Astrocyte (in vitro differentiated cells and primary cell): ENCODE measurements at regions not wholly inside any gene's neighbourhood (a gene's known extent, or its start where the extent isn't known, plus 50 kb on each side); places are given as distances from the start of the nearest gene placed in this dataset.

ENCODE experiments used
- DNase-seq: peaks from one replicate; pipeline ENCODE4 v3.0.0-alpha.2; 2010; ENCODE audit warnings: low read depth
- FAIRE-seq: peaks from 2 replicates; lab custom pipeline; 2011; peaks lifted over from hg19 to GRCh38; lab: Jason Lieb, UNC
- H2AFZ ChIP-seq: 2 replicates; pipeline ENCODE4 v1.6.0; 2012; ENCODE audit warnings: low read depth, low read length, inconsistent platforms
- H3K27ac ChIP-seq: 2 replicates; pipeline ENCODE4 v1.5.1; 2011; ENCODE audit warnings: low read depth, low read length, inconsistent platforms
- H3K27me3 ChIP-seq: 2 replicates; pipeline ENCODE4 v1.6.0; 2011; ENCODE audit warnings: low read length, inconsistent platforms; ENCODE audit not compliant: insufficient read depth
- H3K36me3 ChIP-seq: 2 replicates; pipeline ENCODE4 v1.5.1; 2011; ENCODE audit warnings: low read length, inconsistent platforms; ENCODE audit not compliant: insufficient read depth
- H3K4me1 ChIP-seq: 2 replicates; pipeline ENCODE4 v1.5.1; 2011; ENCODE audit warnings: low read length, inconsistent platforms; ENCODE audit not compliant: insufficient read depth
- H3K4me2 ChIP-seq: 2 replicates; pipeline ENCODE4 v1.6.0; 2012; ENCODE audit warnings: low read length, inconsistent platforms
- H3K4me3 ChIP-seq: 2 replicates; pipeline ENCODE4 v1.5.1; 2011; ENCODE audit warnings: low read depth, mild to moderate bottlenecking, low read length, inconsistent platforms; ENCODE audit not compliant: insufficient read depth
- H3K79me2 ChIP-seq: 2 replicates; pipeline ENCODE4 v1.6.0; 2012; ENCODE audit warnings: mild to moderate bottlenecking, low read length, inconsistent platforms; ENCODE audit not compliant: insufficient read depth
- H3K9ac ChIP-seq: 2 replicates; pipeline ENCODE4 v1.6.0; 2012; ENCODE audit warnings: mild to moderate bottlenecking, low read length, inconsistent platforms
- H3K9me3 ChIP-seq: 2 replicates; pipeline ENCODE4 v1.5.1; 2012; ENCODE audit warnings: low read depth, mild to moderate bottlenecking, low read length, inconsistent platforms; ENCODE audit not compliant: insufficient read depth
- H4K20me1 ChIP-seq: 2 replicates; pipeline ENCODE4 v1.6.0; 2012; ENCODE audit warnings: low read length, inconsistent platforms; ENCODE audit not compliant: insufficient read depth
- H3K27ac Mint-ChIP-seq: one replicate; pipeline ENCODE4 v1.8.0; 2021; ENCODE audit warnings: mild to moderate bottlenecking, mixed read lengths; ENCODE audit not compliant: unreplicated experiment
- H3K27me3 Mint-ChIP-seq: one replicate; pipeline ENCODE4 v1.8.0; 2021; ENCODE audit warnings: low read depth, mixed read lengths; ENCODE audit not compliant: unreplicated experiment
- H3K36me3 Mint-ChIP-seq: one replicate; pipeline ENCODE4 v1.8.0; 2021; ENCODE audit warnings: low read depth, mixed read lengths; ENCODE audit not compliant: unreplicated experiment
- H3K4me1 Mint-ChIP-seq: one replicate; pipeline ENCODE4 v1.8.0; 2021; ENCODE audit warnings: low read depth, mixed read lengths; ENCODE audit not compliant: unreplicated experiment
- H3K4me3 Mint-ChIP-seq: one replicate; pipeline ENCODE4 v1.8.0; 2021; ENCODE audit warnings: mild to moderate bottlenecking, moderate library complexity, mixed read lengths; ENCODE audit not compliant: unreplicated experiment
- H3K9me3 Mint-ChIP-seq: one replicate; pipeline ENCODE4 v1.8.0; 2021; ENCODE audit warnings: mild to moderate bottlenecking, mixed read lengths; ENCODE audit not compliant: unreplicated experiment
- EZH2 ChIP-seq: IDR thresholded peaks from 2 replicates; pipeline ENCODE4 v1.6.1; 2012; ENCODE audit warnings: mild to moderate bottlenecking, low read length, inconsistent platforms; ENCODE audit not compliant: insufficient read depth
- TF ChIP-seq, protein P1 (sequence below): IDR thresholded peaks from 2 replicates; pipeline ENCODE4 v1.5.1; 2011; ENCODE audit warnings: low read depth, mild to moderate bottlenecking, inconsistent platforms, low read length, moderate library complexity; ENCODE audit not compliant: insufficient read depth

DNA sequence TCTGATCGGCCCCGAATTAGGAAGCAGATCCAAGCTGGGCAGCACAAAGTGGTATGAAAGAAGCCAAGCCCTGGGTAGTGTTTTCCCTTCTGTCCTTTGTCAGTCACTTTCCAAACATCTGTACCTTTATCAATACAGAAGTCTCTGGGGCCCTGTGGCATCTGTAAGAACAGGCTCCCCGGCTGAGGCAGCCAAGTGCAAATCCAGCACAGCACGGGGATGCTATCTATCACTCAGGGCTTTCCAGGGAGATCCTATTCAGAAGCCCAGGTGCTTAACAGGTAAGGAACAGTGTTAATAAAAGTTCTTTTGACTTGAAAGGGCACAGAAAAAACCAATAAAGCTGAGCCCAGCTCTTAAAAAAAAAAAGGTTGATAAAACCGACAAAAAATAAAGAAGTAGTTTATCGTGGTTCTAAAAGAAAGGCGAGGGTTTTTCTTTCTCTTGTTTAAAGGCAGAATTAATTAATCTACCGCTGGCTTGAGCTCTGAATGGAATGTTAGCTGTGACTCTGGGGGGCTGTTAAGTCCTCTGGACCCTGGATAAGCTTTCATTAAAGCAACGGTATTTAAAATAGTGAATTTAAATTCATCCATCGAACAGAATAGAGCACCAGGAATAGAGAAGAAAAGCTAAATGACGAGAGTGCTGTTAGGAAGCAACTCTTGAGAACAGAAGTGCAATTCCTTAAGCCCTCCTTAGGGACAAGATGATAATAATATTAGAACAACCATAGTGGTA lies 119.1 kb upstream of the GATB start:
- Histone ChIP-seq H3K9me3 (no peaks in the 10 kb centered on the region), H3K36me3 (no peaks in the 10 kb centered on the region), H3K9ac (no peak overlapping the region), H3K4me1 (no peaks in the 10 kb centered on the region), H3K27ac (no peak overlapping the region), H2AFZ (no peak overlapping the region), H3K27me3 (no peaks in the 10 kb centered on the region), H3K79me2 (no peaks in the 10 kb centered on the region), H4K20me1 (no peaks in the 10 kb centered on the region), H3K4me2 (no peak overlapping the region), H3K4me3 (no peak overlapping the region)
- no peak for DNase-seq
- no peak for FAIRE-seq
- peaks cover 1% of the 10 kb centered on the region for H3K4me1 Mint-ChIP-seq
- H3K27ac Mint-ChIP-seq = no peak overlapping the region
- peaks cover 22% of the 10 kb centered on the region for H3K27me3 Mint-ChIP-seq
- peaks cover 6% of the 10 kb centered on the region for H3K9me3 Mint-ChIP-seq
- no peak overlapping the region for H3K4me3 Mint-ChIP-seq
- TF ChIP-seq, protein P1, sequence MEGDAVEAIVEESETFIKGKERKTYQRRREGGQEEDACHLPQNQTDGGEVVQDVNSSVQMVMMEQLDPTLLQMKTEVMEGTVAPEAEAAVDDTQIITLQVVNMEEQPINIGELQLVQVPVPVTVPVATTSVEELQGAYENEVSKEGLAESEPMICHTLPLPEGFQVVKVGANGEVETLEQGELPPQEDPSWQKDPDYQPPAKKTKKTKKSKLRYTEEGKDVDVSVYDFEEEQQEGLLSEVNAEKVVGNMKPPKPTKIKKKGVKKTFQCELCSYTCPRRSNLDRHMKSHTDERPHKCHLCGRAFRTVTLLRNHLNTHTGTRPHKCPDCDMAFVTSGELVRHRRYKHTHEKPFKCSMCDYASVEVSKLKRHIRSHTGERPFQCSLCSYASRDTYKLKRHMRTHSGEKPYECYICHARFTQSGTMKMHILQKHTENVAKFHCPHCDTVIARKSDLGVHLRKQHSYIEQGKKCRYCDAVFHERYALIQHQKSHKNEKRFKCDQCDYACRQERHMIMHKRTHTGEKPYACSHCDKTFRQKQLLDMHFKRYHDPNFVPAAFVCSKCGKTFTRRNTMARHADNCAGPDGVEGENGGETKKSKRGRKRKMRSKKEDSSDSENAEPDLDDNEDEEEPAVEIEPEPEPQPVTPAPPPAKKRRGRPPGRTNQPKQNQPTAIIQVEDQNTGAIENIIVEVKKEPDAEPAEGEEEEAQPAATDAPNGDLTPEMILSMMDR = no peak
- TF ChIP-seq EZH2 = no peak
- H3K36me3 Mint-ChIP-seq = no peaks in the 10 kb centered on the region

DNA sequence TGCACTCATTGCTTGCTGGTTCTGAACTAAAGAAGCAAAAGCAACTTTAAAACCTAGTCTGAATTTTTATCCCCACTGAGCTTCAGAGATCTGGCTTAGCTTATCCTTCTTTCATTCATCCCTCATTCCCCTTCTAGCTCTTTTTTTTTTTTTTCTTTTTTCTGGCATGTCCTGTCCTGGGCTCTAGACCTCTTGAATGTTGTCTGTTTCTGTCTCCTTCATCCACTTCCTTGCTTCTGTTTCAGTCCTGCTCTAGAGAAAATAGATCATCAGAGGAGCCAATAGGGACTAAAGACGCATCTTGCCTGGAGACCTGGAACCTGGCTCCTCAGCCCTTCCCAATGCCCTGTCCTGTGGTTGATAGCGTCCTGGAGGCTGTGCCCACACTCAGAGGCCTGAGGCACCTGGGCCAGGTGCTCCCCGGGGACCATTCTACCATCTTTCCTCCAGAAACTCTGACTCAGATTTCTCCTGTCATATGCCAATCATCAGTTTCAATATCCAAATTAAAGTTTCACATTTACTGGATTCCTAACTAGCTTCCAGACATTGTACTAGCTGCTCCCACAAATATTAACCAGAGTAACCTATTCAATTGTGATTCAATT lies 115.7 kb upstream of the GATB start:
- no peak for TF ChIP-seq EZH2
- TF ChIP-seq, protein P1 = no peak
- Histone ChIP-seq H3K9ac (no peak overlapping the region), H3K27me3 (peaks cover 8% of the 10 kb centered on the region), H4K20me1 (no peaks in the 10 kb centered on the region), H3K79me2 (no peaks in the 10 kb centered on the region), H3K4me3 (no peak overlapping the region), H3K4me1 (no peaks in the 10 kb centered on the region), H2AFZ (no peak overlapping the region), H3K9me3 (no peaks in the 10 kb centered on the region), H3K4me2 (no peak overlapping the region), H3K36me3 (no peaks in the 10 kb centered on the region), H3K27ac (no peak overlapping the region)
- H3K4me1 Mint-ChIP-seq = no peaks in the 10 kb centered on the region
- no peak overlapping the region for H3K27ac Mint-ChIP-seq
- FAIRE-seq = no peak
- no peaks in the 10 kb centered on the region for H3K36me3 Mint-ChIP-seq
- no peak for DNase-seq
- peaks cover 4% of the 10 kb centered on the region for H3K9me3 Mint-ChIP-seq
- no peak overlapping the region for H3K4me3 Mint-ChIP-seq
- peaks cover 37% of the 10 kb centered on the region for H3K27me3 Mint-ChIP-seq

DNA sequence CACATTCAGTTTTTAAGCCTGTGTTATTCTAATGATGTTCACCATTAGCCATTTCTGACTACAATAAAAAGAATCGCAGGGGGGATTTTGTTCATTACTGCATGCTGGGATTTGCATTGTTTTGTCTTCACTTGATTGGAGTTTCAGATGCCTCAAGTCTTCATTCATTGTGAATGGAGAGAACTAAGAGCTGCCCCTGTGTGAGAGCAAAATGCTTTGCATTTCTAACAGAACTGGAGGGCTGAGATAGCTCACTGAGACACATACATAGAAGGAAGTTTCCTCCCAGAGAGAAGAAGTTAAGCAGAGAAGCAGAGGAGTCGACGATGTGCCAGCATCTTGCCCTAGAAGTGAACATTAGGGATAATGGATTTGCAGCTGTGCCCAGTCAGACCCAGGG lies 113.5 kb upstream of the GATB start:
- H3K4me3 Mint-ChIP-seq = no peak overlapping the region
- no peak for FAIRE-seq
- H3K9ac ChIP-seq = no peak overlapping the region
- H3K27me3 ChIP-seq = peaks cover 8% of the 10 kb centered on the region
- H3K27ac Mint-ChIP-seq = no peak overlapping the region
- no peaks in the 10 kb centered on the region for H3K4me1 ChIP-seq
- no peaks in the 10 kb centered on the region for H3K4me1 Mint-ChIP-seq
- TF ChIP-seq EZH2 = no peak
- TF ChIP-seq, protein P1 = no peak
- H4K20me1 ChIP-seq = no peaks in the 10 kb centered on the region
- H2AFZ ChIP-seq = no peak overlapping the region
- H3K36me3 ChIP-seq = no peaks in the 10 kb centered on the region
- no peak overlapping the region for H3K27ac ChIP-seq
- H3K4me3 ChIP-seq = no peak overlapping the region
- H3K27me3 Mint-ChIP-seq = peaks cover 36% of the 10 kb centered on the region
- peaks cover 6% of the 10 kb centered on the region for H3K9me3 Mint-ChIP-seq
- H3K9me3 ChIP-seq = no peaks in the 10 kb centered on the region
- H3K79me2 ChIP-seq = no peaks in the 10 kb centered on the region
- H3K4me2 ChIP-seq = no peak overlapping the region
- no peak for DNase-seq
- H3K36me3 Mint-ChIP-seq = no peaks in the 10 kb centered on the region
